ENCODE measurements at regions not wholly inside any gene's neighbourhood (a gene's known extent, or its start where the extent isn't known, plus 50 kb on each side); places are given as distances from the start of the nearest gene placed in this dataset.

GRCh38 chr5:37921452-37921851 is 81.6 kb upstream of the GDNF start (continued):
- TF ChIP-seq ETS1 (IDR thresholded peaks at IDR 0.05) (no peak), CREB1 (CRISPR knock-in tag; IDR thresholded peaks at IDR 0.05; ENCODE audit: low read depth) (no peak), ZNF331 (CRISPR knock-in tag; IDR thresholded peaks at IDR 0.05; ENCODE audit: low read depth) (no peak), STAT1 (IDR thresholded peaks at IDR 0.05; ENCODE audit: unreplicated experiment) (no peak), ZNF114 (CRISPR knock-in tag; IDR thresholded peaks at IDR 0.05) (no peak), EZH2 (IDR thresholded peaks at IDR 0.05; ENCODE audit: low read depth, unreplicated experiment) (no peak), JUNB (IDR thresholded peaks at IDR 0.05; ENCODE audit: unreplicated experiment) (no peak)
- TF ChIP-seq, protein P1, sequence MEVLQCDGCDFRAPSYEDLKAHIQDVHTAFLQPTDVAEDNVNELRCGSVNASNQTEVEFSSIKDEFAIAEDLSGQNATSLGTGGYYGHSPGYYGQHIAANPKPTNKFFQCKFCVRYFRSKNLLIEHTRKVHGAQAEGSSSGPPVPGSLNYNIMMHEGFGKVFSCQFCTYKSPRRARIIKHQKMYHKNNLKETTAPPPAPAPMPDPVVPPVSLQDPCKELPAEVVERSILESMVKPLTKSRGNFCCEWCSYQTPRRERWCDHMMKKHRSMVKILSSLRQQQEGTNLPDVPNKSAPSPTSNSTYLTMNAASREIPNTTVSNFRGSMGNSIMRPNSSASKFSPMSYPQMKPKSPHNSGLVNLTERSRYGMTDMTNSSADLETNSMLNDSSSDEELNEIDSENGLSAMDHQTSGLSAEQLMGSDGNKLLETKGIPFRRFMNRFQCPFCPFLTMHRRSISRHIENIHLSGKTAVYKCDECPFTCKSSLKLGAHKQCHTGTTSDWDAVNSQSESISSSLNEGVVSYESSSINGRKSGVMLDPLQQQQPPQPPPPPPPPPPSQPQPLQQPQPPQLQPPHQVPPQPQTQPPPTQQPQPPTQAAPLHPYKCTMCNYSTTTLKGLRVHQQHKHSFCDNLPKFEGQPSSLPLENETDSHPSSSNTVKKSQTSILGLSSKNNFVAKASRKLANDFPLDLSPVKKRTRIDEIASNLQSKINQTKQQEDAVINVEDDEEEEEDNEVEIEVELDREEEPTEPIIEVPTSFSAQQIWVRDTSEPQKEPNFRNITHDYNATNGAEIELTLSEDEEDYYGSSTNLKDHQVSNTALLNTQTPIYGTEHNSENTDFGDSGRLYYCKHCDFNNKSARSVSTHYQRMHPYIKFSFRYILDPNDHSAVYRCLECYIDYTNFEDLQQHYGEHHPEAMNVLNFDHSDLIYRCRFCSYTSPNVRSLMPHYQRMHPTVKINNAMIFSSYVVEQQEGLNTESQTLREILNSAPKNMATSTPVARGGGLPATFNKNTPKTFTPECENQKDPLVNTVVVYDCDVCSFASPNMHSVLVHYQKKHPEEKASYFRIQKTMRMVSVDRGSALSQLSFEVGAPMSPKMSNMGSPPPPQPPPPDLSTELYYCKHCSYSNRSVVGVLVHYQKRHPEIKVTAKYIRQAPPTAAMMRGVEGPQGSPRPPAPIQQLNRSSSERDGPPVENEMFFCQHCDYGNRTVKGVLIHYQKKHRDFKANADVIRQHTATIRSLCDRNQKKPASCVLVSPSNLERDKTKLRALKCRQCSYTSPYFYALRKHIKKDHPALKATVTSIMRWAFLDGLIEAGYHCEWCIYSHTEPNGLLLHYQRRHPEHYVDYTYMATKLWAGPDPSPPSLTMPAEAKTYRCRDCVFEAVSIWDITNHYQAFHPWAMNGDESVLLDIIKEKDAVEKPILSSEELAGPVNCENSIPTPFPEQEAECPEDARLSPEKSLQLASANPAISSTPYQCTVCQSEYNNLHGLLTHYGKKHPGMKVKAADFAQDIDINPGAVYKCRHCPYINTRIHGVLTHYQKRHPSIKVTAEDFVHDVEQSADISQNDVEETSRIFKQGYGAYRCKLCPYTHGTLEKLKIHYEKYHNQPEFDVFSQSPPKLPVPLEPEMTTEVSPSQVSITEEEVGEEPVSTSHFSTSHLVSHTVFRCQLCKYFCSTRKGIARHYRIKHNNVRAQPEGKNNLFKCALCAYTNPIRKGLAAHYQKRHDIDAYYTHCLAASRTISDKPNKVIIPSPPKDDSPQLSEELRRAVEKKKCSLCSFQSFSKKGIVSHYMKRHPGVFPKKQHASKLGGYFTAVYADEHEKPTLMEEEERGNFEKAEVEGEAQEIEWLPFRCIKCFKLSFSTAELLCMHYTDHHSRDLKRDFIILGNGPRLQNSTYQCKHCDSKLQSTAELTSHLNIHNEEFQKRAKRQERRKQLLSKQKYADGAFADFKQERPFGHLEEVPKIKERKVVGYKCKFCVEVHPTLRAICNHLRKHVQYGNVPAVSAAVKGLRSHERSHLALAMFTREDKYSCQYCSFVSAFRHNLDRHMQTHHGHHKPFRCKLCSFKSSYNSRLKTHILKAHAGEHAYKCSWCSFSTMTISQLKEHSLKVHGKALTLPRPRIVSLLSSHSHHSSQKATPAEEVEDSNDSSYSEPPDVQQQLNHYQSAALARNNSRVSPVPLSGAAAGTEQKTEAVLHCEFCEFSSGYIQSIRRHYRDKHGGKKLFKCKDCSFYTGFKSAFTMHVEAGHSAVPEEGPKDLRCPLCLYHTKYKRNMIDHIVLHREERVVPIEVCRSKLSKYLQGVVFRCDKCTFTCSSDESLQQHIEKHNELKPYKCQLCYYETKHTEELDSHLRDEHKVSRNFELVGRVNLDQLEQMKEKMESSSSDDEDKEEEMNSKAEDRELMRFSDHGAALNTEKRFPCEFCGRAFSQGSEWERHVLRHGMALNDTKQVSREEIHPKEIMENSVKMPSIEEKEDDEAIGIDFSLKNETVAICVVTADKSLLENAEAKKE (CRISPR knock-in tag; IDR thresholded peaks at IDR 0.05) = no peak

DNA sequence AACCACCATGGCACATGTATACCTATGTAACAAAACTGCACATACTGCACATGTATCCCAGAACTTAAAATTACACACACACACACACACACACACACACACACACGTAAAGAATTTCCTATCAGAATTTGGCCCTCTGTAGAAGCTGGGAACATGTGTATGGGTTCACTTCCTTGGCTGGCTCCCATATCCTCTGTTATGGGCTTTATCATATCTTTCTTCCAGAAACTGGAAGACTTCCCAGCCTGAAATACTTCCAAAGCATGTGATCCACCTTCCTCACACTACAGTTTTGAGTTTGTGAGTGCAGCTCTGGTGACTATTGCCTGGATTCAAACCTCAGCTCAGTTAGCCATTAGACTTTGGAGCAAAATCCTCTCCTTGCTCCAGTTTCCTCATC is 78.6 kb upstream of the GDNF start:
- no peak for ATAC-seq
- peaks cover 8% of the 10 kb centered on the region for H3K27me3 Mint-ChIP-seq (ENCODE audit: insufficient read depth, low read depth, poor library complexity)
- H4K20me1 ChIP-seq (replicated peaks; ENCODE audit: insufficient read depth) = no peaks in the 10 kb centered on the region
- no peak for DNase-seq (ENCODE audit: low spot score)
- H3K4me3 Mint-ChIP-seq = no peak overlapping the region
- H3K4me2 ChIP-seq = no peak overlapping the region
- H2AFZ ChIP-seq = no peak overlapping the region
- no peaks in the 10 kb centered on the region for H3K27me3 ChIP-seq (ENCODE audit: insufficient read depth)
- H3K9me2 ChIP-seq (ENCODE audit: insufficient read depth) = peaks cover 16% of the 10 kb centered on the region; the same call in 1 of the 2 replicates
- no peaks in the 10 kb centered on the region for H3F3A ChIP-seq (replicated peaks; ENCODE audit: low read depth)
- TF ChIP-seq STAT1 (IDR thresholded peaks at IDR 0.05; ENCODE audit: unreplicated experiment) = no peak
- no peak for TF ChIP-seq ETS1 (IDR thresholded peaks at IDR 0.05)
- no peaks in the 10 kb centered on the region for H3K36me3 Mint-ChIP-seq (ENCODE audit: low read depth)
- peaks cover 7% of the 10 kb centered on the region for H3K4me1 ChIP-seq (ENCODE audit: insufficient read depth)
- no peaks in the 10 kb centered on the region for H3K9me3 Mint-ChIP-seq
- H3K27ac Mint-ChIP-seq = no peak overlapping the region
- no peak overlapping the region for H3K4me3 ChIP-seq
- H3K36me3 ChIP-seq (ENCODE audit: insufficient read depth) = no peaks in the 10 kb centered on the region
- no peaks in the 10 kb centered on the region for H3K79me2 ChIP-seq (replicated peaks; ENCODE audit: insufficient read depth)
- peaks cover 7% of the 10 kb centered on the region; the same call in 1 of the 3 replicates for H3K4me1 Mint-ChIP-seq
- H3K27ac ChIP-seq (ENCODE audit: low read depth) = no peak overlapping the region
